ENCODE measurements at regions not wholly inside any gene's neighbourhood (a gene's known extent, or its start where the extent isn't known, plus 50 kb on each side); places are given as distances from the start of the nearest gene placed in this dataset.

- TF ChIP-seq, protein P1, sequence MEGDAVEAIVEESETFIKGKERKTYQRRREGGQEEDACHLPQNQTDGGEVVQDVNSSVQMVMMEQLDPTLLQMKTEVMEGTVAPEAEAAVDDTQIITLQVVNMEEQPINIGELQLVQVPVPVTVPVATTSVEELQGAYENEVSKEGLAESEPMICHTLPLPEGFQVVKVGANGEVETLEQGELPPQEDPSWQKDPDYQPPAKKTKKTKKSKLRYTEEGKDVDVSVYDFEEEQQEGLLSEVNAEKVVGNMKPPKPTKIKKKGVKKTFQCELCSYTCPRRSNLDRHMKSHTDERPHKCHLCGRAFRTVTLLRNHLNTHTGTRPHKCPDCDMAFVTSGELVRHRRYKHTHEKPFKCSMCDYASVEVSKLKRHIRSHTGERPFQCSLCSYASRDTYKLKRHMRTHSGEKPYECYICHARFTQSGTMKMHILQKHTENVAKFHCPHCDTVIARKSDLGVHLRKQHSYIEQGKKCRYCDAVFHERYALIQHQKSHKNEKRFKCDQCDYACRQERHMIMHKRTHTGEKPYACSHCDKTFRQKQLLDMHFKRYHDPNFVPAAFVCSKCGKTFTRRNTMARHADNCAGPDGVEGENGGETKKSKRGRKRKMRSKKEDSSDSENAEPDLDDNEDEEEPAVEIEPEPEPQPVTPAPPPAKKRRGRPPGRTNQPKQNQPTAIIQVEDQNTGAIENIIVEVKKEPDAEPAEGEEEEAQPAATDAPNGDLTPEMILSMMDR (conservative IDR thresholded peaks at IDR 0.05 in 1 of 2, IDR thresholded peaks at IDR 0.05 in 1 of 2; ENCODE audit: extremely low read depth in 1 of 2, insufficient read depth in 1 of 2, low read depth in 1 of 2, low read length in 2 of 2): no peak
- no peak for TF ChIP-seq EZH2 (IDR thresholded peaks at IDR 0.05; ENCODE audit: borderline replicate concordance, low read length)
These were observed 811.9 kb upstream of the PCDH7 start for GRCh38 chr4:29908276-29908675.

All from mammary epithelial cell (primary cell).